HUES64 (cell line): ENCODE measurements at regions not wholly inside any gene's neighbourhood (a gene's known extent, or its start where the extent isn't known, plus 50 kb on each side); places are given as distances from the start of the nearest gene placed in this dataset.
A peak's percentile ranks its signal among the peaks of the same experiment; 100 is the strongest.

Source experiments
- H3K27ac ChIP-seq: 2 replicates; pipeline ENCODE4 v1.7.0; 2013; ENCODE audit warnings: low read depth, low read length, inconsistent platforms
- H3K27me3 ChIP-seq: 2 replicates; pipeline ENCODE4 v1.6.1; 2013; ENCODE audit warnings: mild to moderate bottlenecking, low read length; ENCODE audit not compliant: insufficient read depth
- H3K36me3 ChIP-seq: 2 replicates; pipeline ENCODE4 v1.6.1; 2013; ENCODE audit warnings: mild to moderate bottlenecking, low read length; ENCODE audit not compliant: insufficient read depth
- H3K4me1 ChIP-seq: 2 replicates; pipeline ENCODE4 v1.6.1; 2013; ENCODE audit warnings: mild to moderate bottlenecking, low read length, moderate library complexity; ENCODE audit not compliant: insufficient read depth
- H3K4me3 ChIP-seq: 2 replicates; pipeline ENCODE4 v1.5.1; 2013; ENCODE audit warnings: mild to moderate bottlenecking, low read length, moderate library complexity
- H3K9ac ChIP-seq: 2 replicates; pipeline ENCODE4 v1.6.1; 2013; ENCODE audit warnings: mild to moderate bottlenecking, low read depth, low read length
- H3K9me3 ChIP-seq: 2 replicates; pipeline ENCODE4 v1.6.1; 2013; ENCODE audit warnings: low read depth, low read length; ENCODE audit not compliant: insufficient read depth
- WGBS: fragments of 150-250, 120-280 bp; methylation state at CpG from one replicate; pipeline ENCODE4 v1.1.7; 2013; ENCODE audit warnings: missing lambda C conversion rate; 5-methylcytosine and 5-hydroxymethylcytosine counted together

GRCh38 chr20:51236421-51236820 lies 213.5 kb upstream of the KCNG1 start:
- H3K9ac ChIP-seq = no peak overlapping the region
- 98% methylated on average over 2 of the region's 2 CpGs for WGBS
- no peaks in the 10 kb centered on the region for H3K4me1 ChIP-seq
- H3K27me3 ChIP-seq = no peaks in the 10 kb centered on the region
- no peaks in the 10 kb centered on the region for H3K36me3 ChIP-seq
- H3K27ac ChIP-seq = no peak overlapping the region
- H3K4me3 ChIP-seq = no peak overlapping the region
- H3K9me3 ChIP-seq = no peaks in the 10 kb centered on the region

GRCh38 chr20:51233345-51233744 lies 210.4 kb upstream of the KCNG1 start:
- H3K27ac ChIP-seq = no peak overlapping the region
- no peak overlapping the region for H3K4me3 ChIP-seq
- no peaks in the 10 kb centered on the region for H3K4me1 ChIP-seq
- H3K9ac ChIP-seq = no peak overlapping the region
- H3K36me3 ChIP-seq = no peaks in the 10 kb centered on the region
- H3K9me3 ChIP-seq = no peaks in the 10 kb centered on the region
- no peaks in the 10 kb centered on the region for H3K27me3 ChIP-seq
- 93% methylated on average over 6 of the region's 6 CpGs for WGBS

DNA sequence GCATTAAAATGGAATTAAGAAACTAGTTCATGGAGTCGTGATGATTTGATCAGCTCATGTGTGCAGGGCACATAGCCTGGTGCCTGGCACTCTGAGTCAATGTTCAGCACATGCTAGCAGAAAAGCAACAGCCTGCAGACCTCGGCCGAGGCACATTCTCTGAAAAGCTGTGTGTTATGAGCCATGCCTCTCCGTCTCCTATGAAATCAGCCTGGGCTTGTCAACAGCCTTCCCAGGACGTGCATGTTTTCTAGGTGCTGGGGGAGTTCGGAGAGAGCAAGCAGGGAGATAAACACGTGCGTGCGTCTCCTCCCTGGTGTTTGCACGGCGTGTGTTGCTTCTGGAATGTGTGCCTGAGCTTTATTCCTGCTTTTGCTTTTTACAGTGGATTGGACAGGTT lies 207.8 kb upstream of the KCNG1 start:
- no peaks in the 10 kb centered on the region for H3K27me3 ChIP-seq
- no peak overlapping the region for H3K4me3 ChIP-seq
- H3K4me1 ChIP-seq = no peaks in the 10 kb centered on the region
- no peak overlapping the region for H3K9ac ChIP-seq
- no peak overlapping the region for H3K27ac ChIP-seq
- H3K9me3 ChIP-seq = no peaks in the 10 kb centered on the region
- no peaks in the 10 kb centered on the region for H3K36me3 ChIP-seq
- 90% methylated on average over 11 of the region's 11 CpGs for WGBS

DNA sequence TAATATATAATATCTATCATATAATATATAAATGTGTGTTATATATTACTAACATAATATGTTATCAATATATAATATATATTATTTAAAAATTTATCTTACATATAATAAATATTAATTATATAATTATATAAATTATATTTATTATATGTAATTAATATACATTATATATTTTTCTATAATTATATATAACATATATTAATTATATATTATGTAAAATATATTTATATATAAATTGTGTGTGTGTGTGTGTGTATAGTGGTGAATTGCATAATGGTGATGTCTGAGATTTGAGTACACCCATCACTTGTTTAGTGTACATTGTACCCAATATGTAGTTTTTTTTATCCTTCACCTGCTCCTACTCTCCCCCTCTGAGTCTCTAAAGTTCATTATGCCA lies 205.9 kb upstream of the KCNG1 start:
- Histone ChIP-seq H3K4me3 (no peak overlapping the region), H3K4me1 (no peaks in the 10 kb centered on the region), H3K27me3 (no peaks in the 10 kb centered on the region), H3K27ac (no peak overlapping the region), H3K36me3 (no peaks in the 10 kb centered on the region), H3K9ac (no peak overlapping the region), H3K9me3 (no peaks in the 10 kb centered on the region)

GRCh38 chr20:51227744-51228143 lies 204.8 kb upstream of the KCNG1 start:
- 92% methylated on average over 3 of the region's 3 CpGs for WGBS
- Histone ChIP-seq H3K27ac (no peak overlapping the region), H3K4me1 (peaks cover 9% of the 10 kb centered on the region; the same call in 1 of the 2 replicates), H3K36me3 (no peaks in the 10 kb centered on the region), H3K9me3 (no peaks in the 10 kb centered on the region), H3K27me3 (no peaks in the 10 kb centered on the region), H3K4me3 (no peak overlapping the region), H3K9ac (no peak overlapping the region)

GRCh38 chr20:51223183-51223720 lies 200.3 kb upstream of the KCNG1 start:
- no peaks in the 10 kb centered on the region for H3K36me3 ChIP-seq
- no peak overlapping the region for H3K4me3 ChIP-seq
- H3K27ac ChIP-seq = no peak overlapping the region
- peaks cover 20% of the 10 kb centered on the region for H3K4me1 ChIP-seq
- H3K27me3 ChIP-seq = peaks cover 6% of the 10 kb centered on the region; the same call in 1 of the 2 replicates
- H3K9ac ChIP-seq = no peak overlapping the region
- H3K9me3 ChIP-seq = no peaks in the 10 kb centered on the region
- 43% methylated on average over 8 of the region's 8 CpGs for WGBS

DNA sequence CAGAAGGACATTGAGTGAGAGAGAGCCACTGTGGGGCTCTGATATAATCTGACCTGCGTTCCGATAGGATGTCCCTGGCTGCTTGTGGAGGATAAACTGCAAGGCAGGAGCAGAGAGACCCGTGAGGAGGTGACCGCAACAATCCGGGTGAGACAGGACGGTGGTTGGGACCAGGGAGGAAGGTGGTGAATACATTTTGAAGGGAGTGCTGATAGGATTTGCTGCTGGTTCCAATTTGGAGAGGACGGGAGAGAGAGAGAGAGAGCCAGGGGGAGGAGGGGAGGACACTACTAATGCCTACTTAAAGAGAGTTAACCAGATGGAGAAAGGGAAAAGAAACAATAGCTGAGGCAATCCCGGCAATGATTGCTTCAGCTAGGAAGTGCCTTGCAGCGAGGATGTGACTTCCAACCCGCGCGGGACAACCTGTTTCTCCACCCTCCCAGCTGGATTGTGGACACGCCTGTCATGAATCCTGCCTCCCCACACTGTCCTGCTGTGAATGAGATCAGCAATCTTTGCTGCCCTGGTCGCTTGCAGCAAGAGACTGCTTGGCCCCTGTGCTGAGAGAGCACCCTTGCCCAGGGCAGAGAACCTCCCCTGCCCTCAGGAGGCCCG lies 199.0 kb upstream of the KCNG1 start:
- Histone ChIP-seq H3K27ac (no peak overlapping the region), H3K4me1 (peaks cover 20% of the 10 kb centered on the region), H3K4me3 (peak overlapping the region; percentile 8; the same call in 1 of the 2 replicates), H3K27me3 (peaks cover 6% of the 10 kb centered on the region; the same call in 1 of the 2 replicates), H3K36me3 (no peaks in the 10 kb centered on the region), H3K9ac (peak overlapping the region; percentile 12; the same call in 1 of the 2 replicates), H3K9me3 (peaks cover 10% of the 10 kb centered on the region)
- 31% methylated on average over 15 of the region's 15 CpGs for WGBS

GRCh38 chr20:51221103-51221502 lies 198.2 kb upstream of the KCNG1 start:
- no peak overlapping the region for H3K27ac ChIP-seq
- no peak overlapping the region for H3K9ac ChIP-seq
- 97% methylated on average over 4 of the region's 4 CpGs for WGBS
- H3K4me3 ChIP-seq = no peak overlapping the region
- H3K9me3 ChIP-seq = peaks cover 16% of the 10 kb centered on the region
- H3K36me3 ChIP-seq = no peaks in the 10 kb centered on the region
- peaks cover 6% of the 10 kb centered on the region; the same call in 1 of the 2 replicates for H3K27me3 ChIP-seq
- peaks cover 20% of the 10 kb centered on the region for H3K4me1 ChIP-seq

DNA sequence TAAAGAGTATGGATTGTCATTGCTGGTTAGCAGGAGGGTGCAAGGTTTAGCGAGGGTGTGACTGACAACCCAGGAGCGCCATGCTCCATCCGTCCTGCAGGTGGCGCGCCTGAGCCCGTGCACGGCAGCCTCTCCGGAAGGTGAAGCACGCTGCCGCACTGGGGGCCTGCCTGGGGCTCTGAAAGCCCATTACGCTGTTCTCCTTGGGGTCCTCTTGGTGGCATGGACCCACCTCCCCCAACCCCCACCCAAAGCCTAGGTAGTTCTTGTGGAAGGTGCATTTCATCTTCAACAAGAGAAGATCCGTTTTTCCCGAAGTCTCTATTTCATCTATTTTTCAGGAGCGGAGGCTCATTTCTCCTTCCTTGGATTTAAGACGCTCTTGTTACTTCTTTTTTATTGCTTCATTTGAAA lies 197.4 kb upstream of the KCNG1 start:
- H3K27me3 ChIP-seq = peaks cover 6% of the 10 kb centered on the region; the same call in 1 of the 2 replicates
- no peaks in the 10 kb centered on the region for H3K36me3 ChIP-seq
- WGBS = 35% methylated on average over 15 of the region's 15 CpGs
- H3K27ac ChIP-seq = no peak overlapping the region
- H3K9me3 ChIP-seq = peaks cover 16% of the 10 kb centered on the region
- peaks cover 20% of the 10 kb centered on the region for H3K4me1 ChIP-seq
- H3K9ac ChIP-seq = no peak overlapping the region
- no peak overlapping the region for H3K4me3 ChIP-seq

DNA sequence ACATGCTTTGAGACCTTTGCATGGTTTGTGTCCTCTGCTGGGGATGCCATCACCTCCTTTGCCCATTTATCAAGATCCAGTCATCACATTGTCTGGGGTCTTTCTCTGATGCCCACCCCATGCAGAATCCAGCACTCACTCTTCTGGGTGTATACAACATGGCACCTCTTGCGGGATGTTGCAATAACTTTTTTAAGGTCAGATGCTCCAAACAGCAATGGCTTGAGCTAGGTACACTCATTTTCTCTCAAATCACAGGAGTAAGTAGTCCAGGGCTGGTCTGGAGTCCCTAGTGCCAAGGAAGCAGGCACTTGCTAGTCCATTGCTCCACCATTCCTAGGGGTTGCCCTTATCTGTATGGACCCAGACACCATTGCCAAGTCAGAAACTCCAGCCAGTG lies 196.6 kb upstream of the KCNG1 start:
- no peak overlapping the region for H3K4me3 ChIP-seq
- peaks cover 20% of the 10 kb centered on the region for H3K4me1 ChIP-seq
- WGBS = 97% methylated on average over 1 of the region's 1 CpG
- H3K36me3 ChIP-seq = no peaks in the 10 kb centered on the region
- no peak overlapping the region for H3K27ac ChIP-seq
- H3K9me3 ChIP-seq = peaks cover 16% of the 10 kb centered on the region
- peaks cover 6% of the 10 kb centered on the region; the same call in 1 of the 2 replicates for H3K27me3 ChIP-seq
- no peak overlapping the region for H3K9ac ChIP-seq

DNA sequence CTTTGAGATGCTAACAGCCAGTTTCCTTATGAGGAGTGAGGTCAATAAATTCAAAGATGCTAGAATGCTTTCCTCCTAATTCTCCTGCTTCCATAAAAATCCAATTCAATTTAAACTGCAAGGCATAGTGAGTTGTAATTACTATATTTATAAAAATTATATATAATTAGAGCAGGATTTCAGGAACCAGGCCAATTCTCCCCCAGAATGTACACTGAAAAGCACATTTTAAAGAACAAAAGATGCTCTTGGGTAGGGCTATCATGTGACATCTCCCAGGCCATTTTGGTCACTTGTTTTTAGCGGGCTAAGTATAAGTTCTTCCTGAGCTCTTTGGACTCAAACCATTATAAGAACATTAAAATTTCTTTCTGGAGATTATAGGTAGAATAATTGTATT lies 195.7 kb upstream of the KCNG1 start:
- H3K27me3 ChIP-seq = peaks cover 6% of the 10 kb centered on the region; the same call in 1 of the 2 replicates
- no peak overlapping the region for H3K27ac ChIP-seq
- H3K4me1 ChIP-seq = peaks cover 19% of the 10 kb centered on the region
- peaks cover 16% of the 10 kb centered on the region for H3K9me3 ChIP-seq
- no peaks in the 10 kb centered on the region for H3K36me3 ChIP-seq
- H3K9ac ChIP-seq = no peak overlapping the region
- H3K4me3 ChIP-seq = no peak overlapping the region
- 100% methylated on average over 1 of the region's 1 CpG for WGBS
